NCI-H2171 (cell line): ENCODE measurements at regions not wholly inside any gene's neighbourhood (a gene's known extent, or its start where the extent isn't known, plus 50 kb on each side); places are given as distances from the start of the nearest gene placed in this dataset.
"Not testable (repeated sequence)": the region's sequence is repeated elsewhere in the genome, so short reads cannot be mapped to it uniquely, and the experiment has no call there.

ENCODE experiments used
- DNase-seq: peaks from one replicate; lab custom pipeline; 2025; lab: John Stamatoyannopoulos, UW

- DNase-seq, result no peak
These were observed 180.6 kb downstream of the MREG start for GRCh38 chr2:215832791-215833190.

DNA sequence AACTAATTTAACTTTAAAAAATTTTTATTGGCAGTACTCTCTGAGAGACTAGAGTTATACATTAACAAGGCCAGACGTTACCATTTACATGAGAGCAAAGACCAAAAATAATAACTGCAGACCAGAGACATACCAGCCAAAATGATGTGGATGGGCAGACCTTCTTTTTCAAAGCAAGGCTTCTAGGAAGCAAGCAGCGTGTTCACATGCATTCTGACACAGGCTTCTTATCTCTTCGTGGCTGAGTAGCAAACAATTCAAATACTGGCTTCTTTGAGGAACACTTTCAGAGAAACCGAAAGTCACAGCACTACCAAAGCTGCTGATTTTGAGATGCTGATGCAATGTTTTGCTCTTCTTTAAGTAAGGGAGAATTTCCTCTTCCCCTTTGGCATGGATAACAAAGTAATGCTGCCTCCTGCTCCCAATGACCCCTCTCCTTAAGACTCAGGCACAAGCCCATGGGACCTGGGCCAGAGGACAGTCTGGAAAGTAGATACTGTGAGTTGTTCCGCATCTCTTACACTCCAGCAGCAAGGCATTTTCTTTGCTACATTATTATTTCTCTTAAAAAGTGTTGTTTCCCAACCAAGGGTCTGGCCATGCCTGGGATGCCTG lies 181.9 kb downstream of the MREG start:
- DNase-seq, result no peak

- no peak for DNase-seq
These were observed 183.0 kb downstream of the MREG start for GRCh38 chr2:215830304-215830703.

DNA sequence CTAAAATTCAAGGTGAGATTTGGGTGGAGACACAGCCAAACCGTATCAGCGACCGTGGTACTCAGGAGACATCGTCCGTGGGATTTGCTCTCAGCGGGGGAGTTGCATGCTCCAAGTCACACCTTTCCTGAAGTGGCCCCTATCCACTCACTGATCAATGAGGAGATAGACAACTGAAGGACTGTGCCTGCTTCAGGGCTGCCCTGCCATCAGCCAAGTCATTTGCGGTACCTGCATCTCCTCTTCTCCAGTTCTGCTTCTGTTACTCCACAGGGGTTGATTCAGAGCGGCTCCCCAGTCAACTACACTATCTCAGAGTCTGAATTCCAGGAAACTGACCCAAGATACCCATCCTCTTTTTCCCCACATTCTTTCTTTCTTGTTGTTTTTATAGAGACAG lies 184.1 kb downstream of the MREG start:
- DNase-seq, result no peak

GRCh38 chr2:215828528-215829184 lies 184.7 kb downstream of the MREG start:
- peak; percentile 27 for DNase-seq

GRCh38 chr2:215826838-215827441 lies 186.4 kb downstream of the MREG start:
- DNase-seq, result no peak

GRCh38 chr2:215826376-215826775 lies 187.0 kb downstream of the MREG start:
- no peak for DNase-seq

- DNase-seq, result no peak
These were observed 187.6 kb downstream of the MREG start for GRCh38 chr2:215825707-215826106.

DNA sequence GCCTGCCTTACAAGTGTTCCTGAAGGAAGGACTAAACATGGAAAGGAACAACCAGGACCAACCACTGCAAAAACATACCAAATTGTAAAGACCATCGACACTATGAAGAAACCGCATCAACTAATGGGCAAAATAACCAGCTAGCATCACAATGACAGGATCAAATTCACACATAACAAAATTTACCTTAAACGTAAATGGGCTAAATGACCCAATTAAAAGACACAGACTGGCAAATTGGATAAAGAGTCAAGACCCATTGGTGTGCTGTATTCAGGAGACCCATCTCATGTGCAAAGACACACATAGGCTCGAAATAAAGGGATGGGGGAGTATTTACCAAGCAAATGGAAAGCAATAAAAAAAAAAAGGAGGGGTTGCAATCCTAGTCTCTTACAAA lies 192.1 kb downstream of the MREG start:
- DNase-seq, result not testable (repeated sequence)

- not testable (repeated sequence) for DNase-seq
These were observed 193.6 kb downstream of the MREG start for GRCh38 chr2:215819713-215820112.

GRCh38 chr2:215817046-215817445 lies 196.3 kb downstream of the MREG start:
- no peak for DNase-seq

- no peak for DNase-seq
These were observed 196.9 kb downstream of the MREG start for GRCh38 chr2:215816424-215816823.

DNA sequence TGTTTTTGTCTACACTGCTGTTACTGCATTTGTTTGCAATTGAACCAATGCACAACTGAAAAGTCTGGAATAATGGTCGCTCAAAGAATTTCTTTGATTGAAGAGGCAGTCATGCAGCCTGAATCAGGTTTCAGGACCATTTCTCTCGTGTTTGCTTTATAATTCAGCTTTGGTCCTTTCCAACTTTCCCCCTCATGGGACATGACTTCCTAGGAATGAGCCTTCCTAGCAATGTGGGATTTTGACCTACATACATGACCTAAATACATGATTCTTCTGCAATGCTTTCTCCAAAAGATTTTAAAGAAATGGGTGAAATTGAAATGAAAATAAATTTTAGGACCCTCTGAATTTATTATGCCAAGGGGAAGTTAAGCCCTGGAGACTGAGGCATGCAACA lies 197.4 kb downstream of the MREG start:
- no peak for DNase-seq

- DNase-seq, result no peak
These were observed 200.4 kb downstream of the MREG start for GRCh38 chr2:215812966-215813365.

- no peak for DNase-seq
These were observed 201.7 kb downstream of the MREG start for GRCh38 chr2:215811409-215812345.

- no peak for DNase-seq
These were observed 202.3 kb downstream of the MREG start for GRCh38 chr2:215811003-215811402.

DNA sequence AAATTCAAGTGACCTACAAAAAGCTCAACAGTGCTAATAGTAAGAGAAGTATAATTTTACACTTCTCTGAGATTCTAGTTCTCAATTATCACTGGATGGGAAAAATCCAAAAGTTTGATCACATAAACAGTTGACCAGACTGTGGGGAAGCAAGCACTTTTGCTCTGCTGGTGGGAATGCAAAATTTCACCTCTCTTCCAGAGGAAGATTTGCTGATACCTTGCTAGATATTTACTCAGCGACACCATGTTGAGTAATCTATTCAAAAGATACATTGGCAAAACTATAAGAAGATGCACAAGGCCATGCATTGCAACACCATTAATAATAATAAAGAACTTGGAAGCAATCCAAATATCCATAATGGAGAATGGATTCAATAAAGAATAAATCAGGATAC lies 204.4 kb downstream of the MREG start:
- no peak for DNase-seq

GRCh38 chr2:215808194-215808593 lies 205.2 kb downstream of the MREG start:
- DNase-seq, result no peak

- DNase-seq, result no peak
These were observed 207.9 kb downstream of the MREG start for GRCh38 chr2:215805493-215805892.

DNA sequence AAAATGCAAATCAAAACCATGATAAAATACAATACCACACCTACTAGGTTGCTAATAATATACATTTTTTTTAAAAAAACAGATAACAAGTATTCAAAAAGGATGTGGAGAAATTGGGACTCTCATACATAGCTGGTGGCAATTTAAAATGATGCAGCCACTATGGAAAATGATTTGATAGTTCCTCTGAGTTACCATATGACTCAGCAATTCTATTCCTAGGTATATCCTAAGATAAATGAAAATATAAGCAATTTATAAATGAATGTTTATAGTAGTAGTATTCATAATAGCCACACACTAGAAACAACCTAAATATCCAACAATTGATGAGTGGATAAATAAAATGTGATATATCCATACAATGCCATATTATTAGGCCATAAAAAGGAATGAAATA lies 210.2 kb downstream of the MREG start:
- DNase-seq, result no peak

- no peak for DNase-seq
These were observed 214.2 kb downstream of the MREG start for GRCh38 chr2:215799194-215799593.

DNA sequence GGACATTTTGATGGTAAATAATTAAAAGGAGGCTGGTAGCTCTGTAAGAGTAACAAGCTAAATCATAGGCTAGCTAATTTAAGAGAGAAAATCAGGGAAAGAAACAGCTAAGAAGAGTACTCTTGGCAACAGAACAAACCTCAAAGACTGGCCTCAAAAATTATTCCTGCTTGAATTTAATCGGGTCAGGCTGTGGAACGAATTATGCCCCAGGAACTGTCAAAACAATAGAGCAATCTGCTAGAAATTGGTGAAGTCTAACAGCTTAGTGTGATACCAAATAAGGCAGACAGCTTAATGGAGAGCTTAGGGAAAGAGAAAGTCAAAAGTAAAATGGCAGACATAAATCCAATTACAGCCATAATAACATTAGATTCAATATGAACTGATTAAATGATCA lies 215.7 kb downstream of the MREG start:
- no peak for DNase-seq
